Dedifferentiated amniotic fluid mesenchymal stem cell (primary cell): ENCODE measurements at regions not wholly inside any gene's neighbourhood (a gene's known extent, or its start where the extent isn't known, plus 50 kb on each side); places are given as distances from the start of the nearest gene placed in this dataset.
A peak's percentile ranks its signal among the peaks of the same experiment; 100 is the strongest.
"Not testable (repeated sequence)": the region's sequence is repeated elsewhere in the genome, so short reads cannot be mapped to it uniquely, and the experiment has no call there.

ENCODE experiments used
- DNase-seq: peaks from one replicate; pipeline ENCODE4 v3.0.0-alpha.2; 2016; ENCODE audit errors: extremely low spot score

DNA sequence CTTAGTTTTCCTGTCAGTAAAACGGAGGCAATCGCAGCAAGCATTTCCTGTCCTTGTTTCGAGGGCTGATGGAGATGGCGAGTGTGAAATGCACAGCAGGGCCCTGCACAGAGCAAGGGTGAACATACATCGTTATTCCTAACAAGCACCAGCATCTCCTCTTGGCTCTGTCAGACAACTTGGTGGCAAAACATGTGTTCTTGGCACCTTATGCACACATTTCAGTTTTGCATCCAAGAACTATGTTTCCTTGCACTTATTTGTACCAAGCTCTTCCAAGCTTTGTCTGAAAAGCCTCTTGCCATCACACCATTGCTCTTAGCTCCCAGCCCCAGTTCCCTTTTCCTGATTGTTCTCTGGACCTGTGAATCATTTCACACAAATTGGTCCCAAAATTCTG is 132.9 kb upstream of the GRB10 start:
- no peak for DNase-seq

- no peak for DNase-seq
Observed at GRCh38 chr7:50914460-50914859, 131.8 kb upstream of the GRB10 start.

GRCh38 chr7:50908628-50909290 is 126.1 kb upstream of the GRB10 start:
- DNase-seq = no peak

DNA sequence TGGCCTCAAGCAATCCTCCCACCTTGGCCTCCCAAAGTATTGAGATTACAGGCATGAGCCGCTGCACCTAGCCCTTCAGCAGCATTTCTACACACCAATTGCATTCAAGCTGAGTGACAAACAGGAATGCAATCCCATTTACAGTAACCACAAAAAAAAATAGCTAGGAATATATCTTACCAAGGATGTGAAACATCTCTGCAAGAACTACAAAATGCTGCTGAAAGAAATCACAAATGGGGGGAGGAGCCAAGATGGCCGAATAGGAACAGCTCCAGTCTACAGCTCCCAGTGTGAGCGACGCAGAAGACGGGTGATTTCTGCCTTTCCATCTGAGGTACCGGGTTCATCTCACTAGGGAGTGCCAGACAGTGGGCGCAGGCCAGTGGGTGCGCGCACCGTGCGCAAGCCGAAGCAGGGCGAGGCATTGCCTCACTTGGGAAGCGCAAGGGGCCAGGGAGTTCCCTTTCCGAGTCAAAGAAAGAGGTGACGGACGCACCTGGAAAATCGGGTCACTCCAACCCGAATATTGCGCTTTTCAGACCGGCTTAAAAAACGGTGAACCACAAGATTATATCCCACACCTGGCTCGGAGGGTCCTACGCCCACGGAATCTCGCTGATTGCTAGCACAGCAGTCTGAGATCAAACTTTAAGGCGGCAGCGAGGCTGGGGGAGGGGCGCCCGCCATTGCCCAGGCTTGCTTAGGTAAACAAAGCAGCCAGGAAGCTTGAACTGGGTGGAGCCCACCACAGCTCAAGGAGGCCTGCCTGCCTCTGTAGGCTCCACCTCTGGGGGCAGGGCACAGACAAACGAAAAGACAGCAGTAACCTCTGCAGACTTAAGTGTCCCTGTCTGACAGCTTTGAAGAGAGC is 116.1 kb upstream of the GRB10 start:
- DNase-seq = not testable (repeated sequence)

GRCh38 chr7:50887061-50887460 is 104.4 kb upstream of the GRB10 start:
- not testable (repeated sequence) for DNase-seq

DNA sequence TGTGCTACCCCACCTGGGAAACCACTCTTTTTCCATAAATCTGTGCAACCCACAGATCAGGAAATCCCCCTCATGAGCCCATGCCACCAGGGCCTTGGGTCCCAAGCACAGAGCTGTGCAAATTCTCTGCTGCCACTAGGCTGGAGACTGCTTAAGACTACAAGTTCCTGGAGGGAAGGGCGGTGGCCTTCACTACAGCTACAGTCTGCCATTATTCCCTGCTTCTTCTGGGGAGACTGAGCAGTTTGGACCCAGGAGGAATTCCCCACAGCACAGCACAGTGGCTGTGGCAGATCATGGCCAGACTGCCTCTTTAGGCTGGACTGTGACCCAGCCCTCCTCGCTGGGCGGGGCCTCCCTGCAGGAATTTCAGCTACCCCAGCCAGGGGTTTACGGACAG is 89.7 kb upstream of the GRB10 start:
- no peak for DNase-seq

- peak; percentile 87 for DNase-seq
Observed at GRCh38 chr7:50869108-50869725, 86.5 kb upstream of the GRB10 start.

DNA sequence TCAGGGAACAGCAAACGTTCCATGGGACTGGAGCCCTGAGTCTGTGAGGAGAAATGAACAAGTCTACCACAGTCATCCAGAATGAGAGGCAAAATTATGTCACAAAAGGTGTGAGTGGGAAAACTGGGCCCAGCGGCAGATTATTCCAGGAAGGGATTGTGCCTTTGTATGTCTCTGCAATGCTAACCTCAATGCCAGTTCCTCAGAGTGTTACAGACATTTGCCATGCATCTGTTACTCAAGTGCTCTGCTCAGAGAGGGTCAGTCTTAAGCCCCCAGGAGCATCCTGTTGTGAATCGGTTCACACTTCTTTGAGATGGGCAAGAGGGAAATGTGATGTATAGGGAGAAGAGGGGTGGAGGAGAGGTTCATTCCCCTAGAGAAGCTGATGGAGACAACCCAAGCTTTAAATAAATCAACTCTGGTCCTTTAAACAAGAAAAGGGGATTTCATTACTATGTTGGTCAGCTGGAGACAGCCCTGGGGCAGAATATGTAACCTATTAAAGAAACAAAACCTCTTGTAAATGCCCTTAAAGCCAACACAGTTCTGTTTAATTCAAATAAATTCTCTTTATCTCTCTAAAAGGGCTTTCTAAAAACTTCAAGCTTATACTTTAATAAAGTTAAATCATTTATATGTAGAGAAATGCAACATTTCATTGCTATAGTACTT is 85.9 kb upstream of the GRB10 start:
- peak; percentile 15 for DNase-seq

GRCh38 chr7:50867034-50867356 is 84.3 kb upstream of the GRB10 start:
- no peak for DNase-seq

DNA sequence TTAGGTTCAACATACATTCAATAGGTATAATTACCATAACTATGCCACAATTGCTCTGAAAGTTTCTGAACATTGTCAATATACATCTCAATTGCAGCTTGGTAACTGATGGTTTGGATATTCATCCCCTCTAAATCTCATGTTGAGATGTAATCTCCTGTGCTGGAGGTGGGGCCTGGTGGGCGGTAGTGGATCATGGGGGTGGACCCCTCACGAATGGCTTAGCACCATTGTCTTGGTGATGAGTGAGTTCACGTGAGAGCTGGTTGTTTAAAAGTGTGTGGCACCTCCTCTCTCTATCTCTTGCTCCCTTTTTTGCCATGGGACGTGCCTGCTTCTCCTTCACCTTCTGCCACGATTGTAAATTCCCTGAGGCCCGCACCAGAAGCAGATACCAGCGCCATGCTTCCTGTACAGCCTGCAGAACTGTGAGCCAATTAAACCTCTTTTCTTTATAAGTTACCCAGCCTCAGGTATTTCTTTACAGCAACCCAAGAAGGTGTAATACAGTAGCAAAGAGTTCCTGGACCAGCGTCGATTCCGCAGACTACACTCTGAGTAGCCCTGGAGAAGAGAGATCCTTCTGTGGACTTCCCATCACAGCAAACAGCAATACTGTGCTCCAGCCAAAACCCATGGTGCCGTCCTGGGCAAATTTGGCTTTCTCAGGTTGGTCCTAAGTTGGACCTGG is 83.8 kb upstream of the GRB10 start:
- DNase-seq = no peak

- no peak for DNase-seq
Observed at GRCh38 chr7:50865450-50865849, 82.8 kb upstream of the GRB10 start.

DNA sequence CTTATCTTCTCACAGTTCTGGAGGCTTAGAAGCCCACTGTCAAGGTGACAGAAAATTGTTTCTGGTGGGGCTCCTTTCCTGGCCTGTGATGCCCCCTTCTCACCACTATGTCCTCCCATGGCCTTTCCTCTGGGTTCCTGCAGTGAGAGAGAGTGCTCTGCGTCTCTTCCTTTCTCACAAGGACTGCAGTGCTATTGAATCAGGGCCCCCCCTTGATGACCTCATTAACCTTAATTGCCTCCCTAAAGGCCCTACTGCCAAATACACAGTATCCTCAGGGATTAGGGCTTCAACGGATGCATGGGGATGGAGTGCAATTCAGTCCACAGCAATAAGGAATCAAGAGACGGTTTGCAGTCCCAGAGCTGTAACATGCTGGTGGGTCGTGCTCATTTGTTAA is 82.0 kb upstream of the GRB10 start:
- DNase-seq = no peak

GRCh38 chr7:50863053-50863452 is 80.4 kb upstream of the GRB10 start:
- no peak for DNase-seq

- no peak for DNase-seq
Observed at GRCh38 chr7:50862302-50862701, 79.6 kb upstream of the GRB10 start.

GRCh38 chr7:50860598-50860997 is 77.9 kb upstream of the GRB10 start:
- DNase-seq = no peak

DNA sequence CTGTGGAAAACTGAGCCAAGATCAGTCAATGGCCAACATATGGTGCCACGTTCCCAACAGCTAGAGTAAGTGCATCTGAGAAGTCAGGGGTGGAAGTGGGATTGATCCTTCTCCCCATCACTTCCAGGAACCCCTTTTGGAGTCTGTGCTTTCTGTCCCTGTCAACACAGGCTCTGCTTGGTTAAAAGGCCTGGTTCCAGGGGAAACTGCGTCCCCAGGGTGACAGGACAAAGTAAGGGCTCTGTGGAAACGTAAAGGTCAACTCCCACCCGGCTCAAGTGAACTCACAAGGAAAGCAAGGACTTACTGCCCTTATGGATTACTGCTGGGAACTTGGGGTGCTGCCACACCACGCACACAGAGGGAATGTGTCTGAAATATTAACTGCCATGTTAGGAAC is 77.5 kb upstream of the GRB10 start:
- no peak for DNase-seq

DNA sequence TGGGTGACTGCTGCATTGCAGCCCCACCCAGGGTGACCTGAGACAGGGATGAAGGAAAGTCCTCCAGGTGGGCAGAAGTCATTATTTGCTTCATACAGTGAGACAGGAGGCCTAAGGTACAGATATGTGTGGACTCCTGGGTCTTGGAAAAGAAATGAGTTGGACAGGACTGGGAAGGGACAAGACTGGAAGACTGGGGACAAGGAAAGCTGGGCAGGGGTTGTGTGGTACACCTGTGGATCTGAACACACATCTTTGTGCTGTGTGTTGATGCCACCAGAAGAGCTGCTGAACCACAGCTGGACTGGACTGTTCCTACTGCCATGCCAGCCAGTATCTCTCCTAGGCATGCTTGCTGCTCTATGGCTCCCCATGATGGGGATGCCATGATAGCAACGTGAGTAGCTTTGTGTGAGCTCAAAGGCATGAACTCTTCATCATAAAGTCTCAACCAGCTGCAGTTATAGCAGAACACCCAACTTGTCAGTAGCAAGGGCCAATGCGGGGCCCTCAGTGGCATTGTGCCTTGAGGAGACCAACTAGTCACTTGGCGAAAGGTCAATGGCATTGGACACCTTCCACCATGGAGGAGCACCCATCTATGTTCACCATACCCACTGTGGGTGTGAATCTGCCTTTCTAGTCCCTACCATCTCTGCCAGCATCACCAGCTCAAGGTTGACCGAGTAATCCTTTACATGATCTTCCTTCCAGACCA is 76.0 kb upstream of the GRB10 start:
- no peak for DNase-seq

- DNase-seq = no peak
Observed at GRCh38 chr7:50857804-50858489, 75.3 kb upstream of the GRB10 start.

DNA sequence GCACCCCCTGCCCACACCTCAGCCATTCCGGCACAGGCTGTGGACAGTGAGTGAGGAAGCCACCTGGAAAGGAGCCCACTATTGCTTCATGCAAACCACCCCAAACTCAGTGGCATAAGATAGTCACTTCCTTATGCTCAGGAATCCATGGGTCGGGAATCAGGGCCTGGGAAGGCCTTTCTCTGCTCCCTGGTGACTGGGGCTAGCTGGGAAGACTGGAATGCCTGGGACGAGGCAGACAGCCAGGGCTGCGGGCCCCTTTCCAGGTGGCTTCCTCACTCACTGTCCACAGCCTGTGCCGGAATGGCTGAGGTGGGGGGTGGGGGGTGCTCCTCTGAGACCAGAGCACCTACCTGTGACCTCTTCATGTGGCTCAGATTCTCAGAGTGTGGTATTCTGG is 74.1 kb upstream of the GRB10 start:
- DNase-seq = no peak

GRCh38 chr7:50856231-50856630 is 73.5 kb upstream of the GRB10 start:
- DNase-seq = no peak

DNA sequence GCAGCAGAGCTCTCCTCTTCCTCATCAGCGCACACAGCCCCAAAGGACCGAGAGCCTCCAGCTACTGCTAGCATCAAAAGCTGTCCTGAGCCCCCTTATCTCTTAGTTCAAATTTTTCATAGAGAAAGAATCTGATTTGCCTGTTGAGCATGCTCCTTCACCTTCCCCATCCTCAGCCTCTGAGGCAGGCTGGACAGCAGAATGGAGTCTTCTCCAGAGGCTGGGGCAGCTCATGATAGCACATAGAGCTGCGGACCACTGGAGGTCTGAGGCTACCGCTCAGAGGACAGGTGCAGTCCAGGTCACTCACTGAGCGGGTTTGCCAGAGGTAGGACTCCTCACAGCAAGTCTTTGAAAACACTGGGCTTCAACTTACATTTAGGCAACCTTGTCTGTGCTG is 72.8 kb upstream of the GRB10 start:
- DNase-seq = no peak
